HG02588 (cell line): ENCODE measurements at regions not wholly inside any gene's neighbourhood (a gene's known extent, or its start where the extent isn't known, plus 50 kb on each side); places are given as distances from the start of the nearest gene placed in this dataset.
"Not testable (repeated sequence)": the region's sequence is repeated elsewhere in the genome, so short reads cannot be mapped to it uniquely, and the experiment has no call there.

Source experiments
- ATAC-seq: cut with Tn5 transposase; IDR thresholded peaks from one replicate; pipeline ENCODE4 v1.9.1; 2021; ENCODE audit warnings: mild to moderate bottlenecking, moderate library complexity; ENCODE audit not compliant: unreplicated experiment

GRCh38 chr13:24931450-24932251 is 164.3 kb upstream of the PABPC3 start:
- ATAC-seq, result no peak

- ATAC-seq, result not testable (repeated sequence)
Observed at GRCh38 chr13:24933106-24934023, 162.6 kb upstream of the PABPC3 start.

GRCh38 chr13:24934024-24934385 is 161.9 kb upstream of the PABPC3 start:
- ATAC-seq, result not testable (repeated sequence)

GRCh38 chr13:24938966-24939365 is 157.0 kb upstream of the PABPC3 start:
- no peak for ATAC-seq

DNA sequence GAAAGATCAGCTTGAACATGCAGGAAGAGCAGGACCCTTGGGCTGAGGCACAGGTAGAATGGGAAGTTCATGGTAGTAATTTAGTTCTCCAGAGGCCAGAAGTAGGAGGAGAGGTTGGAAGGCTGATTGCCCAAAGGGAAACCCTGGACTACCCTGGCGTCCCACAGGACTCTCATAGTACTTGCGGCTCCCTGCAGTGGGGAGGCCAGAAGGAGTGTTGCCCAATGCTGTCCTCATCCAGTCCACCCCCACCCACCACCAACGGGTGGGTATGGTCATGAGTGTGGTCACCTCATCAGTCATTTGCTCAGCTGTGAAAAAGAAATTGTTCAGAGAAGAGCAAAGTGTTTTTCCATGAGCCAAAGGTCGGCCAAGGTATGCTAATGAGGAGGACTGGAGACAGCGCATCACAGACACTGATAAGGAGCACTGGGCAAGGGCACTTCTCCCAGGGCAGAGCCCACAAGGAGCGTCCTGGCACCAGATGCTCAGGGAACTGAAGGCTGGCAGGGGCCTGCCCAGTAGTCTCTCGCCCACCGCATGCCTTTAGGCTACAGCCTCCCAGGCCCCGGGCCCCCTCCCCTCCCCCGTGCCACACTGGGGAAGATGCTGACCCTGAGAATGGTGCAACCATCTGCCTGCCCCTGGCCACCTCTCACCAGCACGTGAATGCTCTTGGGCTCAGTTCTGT is 154.8 kb upstream of the PABPC3 start:
- not testable (repeated sequence) for ATAC-seq

DNA sequence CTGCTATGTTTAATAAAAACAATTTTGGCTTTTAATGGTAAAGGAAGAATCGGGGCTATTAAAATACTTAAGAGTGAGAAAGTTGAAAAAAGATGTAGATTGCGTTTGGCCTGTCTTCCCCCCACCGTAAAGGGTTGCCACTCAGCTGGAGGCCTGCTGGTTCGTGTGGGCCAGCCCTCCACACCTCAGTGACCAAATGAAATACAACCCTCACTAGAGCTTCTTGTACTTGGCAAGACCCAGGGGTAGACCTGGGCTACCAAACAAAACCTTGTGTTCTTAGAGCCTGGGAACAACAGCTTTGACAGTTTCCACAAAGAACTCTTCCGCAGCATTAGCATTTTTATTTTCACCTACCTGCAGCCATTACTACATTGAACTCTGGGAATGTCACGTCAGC is 152.8 kb upstream of the PABPC3 start:
- ATAC-seq, result no peak

DNA sequence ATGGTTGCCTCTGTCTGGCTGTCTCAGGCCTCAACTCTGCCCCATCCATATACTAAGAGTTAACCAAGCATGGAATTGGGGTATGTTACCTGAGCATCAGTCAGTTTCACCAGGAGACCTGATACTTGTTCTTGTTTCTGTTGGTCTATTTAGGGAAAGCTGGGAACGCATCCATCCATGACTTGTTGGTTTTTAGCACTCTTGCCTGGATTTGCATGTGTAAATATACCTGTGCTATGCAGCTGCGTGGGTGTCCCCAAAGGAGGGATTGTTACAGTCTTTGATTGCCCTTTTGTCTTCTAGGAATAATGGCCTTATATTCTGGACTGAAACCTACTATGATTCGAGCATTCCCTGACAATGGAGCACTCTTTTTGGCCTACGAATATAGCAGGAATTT is 151.9 kb upstream of the PABPC3 start:
- ATAC-seq, result not testable (repeated sequence)

- not testable (repeated sequence) for ATAC-seq
Observed at GRCh38 chr13:24948977-24949376, 147.0 kb upstream of the PABPC3 start.

DNA sequence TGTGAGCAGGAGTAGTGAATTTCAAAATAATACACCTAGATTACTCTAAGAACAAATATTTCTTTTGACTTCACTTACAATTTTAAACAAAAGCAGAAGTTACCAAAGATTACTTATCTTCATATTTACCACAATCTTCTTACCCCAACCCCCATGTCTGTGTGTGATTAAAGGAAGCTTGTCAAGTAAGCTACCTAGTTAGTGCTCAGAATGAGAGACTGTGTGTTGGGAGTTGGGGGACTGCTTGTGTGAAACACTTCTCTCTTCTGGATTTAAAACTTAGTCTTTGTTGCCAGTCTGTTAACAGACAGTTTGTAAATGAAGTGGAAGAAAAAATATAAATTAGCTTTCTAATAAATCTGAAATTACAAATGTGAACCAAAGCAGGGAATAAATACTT is 145.3 kb upstream of the PABPC3 start:
- not testable (repeated sequence) for ATAC-seq

DNA sequence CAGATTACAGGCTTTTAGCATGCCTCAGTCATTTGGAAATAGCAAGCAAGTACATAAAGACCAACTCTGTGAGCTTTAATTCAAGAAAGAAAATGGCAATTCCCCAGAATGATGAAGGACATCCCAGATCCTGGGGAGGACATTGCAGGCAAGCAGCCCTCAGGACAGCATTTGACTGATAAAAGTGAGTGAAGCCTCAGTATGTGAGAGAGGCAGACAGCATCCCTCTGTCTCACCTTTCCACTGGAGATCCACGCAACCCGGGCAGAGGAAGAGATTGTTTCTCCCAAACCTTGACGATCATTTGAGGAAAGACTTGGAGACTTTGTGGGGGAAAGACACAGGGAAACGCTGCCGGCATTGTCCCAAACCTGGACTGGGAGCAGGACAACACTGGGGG is 128.0 kb upstream of the PABPC3 start:
- not testable (repeated sequence) for ATAC-seq

GRCh38 chr13:24968416-24968815 is 127.5 kb upstream of the PABPC3 start:
- not testable (repeated sequence) for ATAC-seq

- not testable (repeated sequence) for ATAC-seq
Observed at GRCh38 chr13:24973102-24973501, 122.8 kb upstream of the PABPC3 start.

DNA sequence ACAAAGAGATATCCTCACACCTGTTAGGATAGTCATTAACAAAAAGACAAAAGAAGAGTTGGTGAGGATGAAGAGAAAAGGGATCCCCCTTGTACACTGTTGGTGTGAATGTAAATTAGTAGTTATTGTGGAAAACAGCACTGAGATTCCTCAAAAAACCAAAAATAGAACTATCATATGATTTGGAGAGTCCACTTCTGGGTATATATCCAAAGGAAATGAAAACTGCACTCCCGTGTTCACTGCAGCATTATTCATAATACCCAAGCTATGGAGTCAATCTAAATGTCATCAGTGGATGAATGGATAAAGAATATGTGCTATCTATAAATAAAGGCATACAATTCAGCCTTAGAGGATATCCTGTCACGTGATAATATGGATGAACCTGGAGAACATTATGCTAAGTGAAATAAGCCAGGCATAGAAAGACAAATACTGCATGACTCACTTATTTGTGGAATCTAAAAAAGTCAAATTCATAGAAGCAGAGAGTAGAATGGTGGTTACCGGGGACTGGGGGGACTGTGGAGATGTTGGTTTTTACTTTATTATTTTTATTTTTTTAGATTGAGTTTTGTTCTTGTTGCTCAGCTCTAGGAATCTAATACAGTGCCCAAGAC is 114.6 kb upstream of the PABPC3 start:
- ATAC-seq, result not testable (repeated sequence)

- ATAC-seq, result no peak
Observed at GRCh38 chr13:24982333-24982999, 113.5 kb upstream of the PABPC3 start.

GRCh38 chr13:24983094-24983493 is 112.8 kb upstream of the PABPC3 start:
- no peak for ATAC-seq

DNA sequence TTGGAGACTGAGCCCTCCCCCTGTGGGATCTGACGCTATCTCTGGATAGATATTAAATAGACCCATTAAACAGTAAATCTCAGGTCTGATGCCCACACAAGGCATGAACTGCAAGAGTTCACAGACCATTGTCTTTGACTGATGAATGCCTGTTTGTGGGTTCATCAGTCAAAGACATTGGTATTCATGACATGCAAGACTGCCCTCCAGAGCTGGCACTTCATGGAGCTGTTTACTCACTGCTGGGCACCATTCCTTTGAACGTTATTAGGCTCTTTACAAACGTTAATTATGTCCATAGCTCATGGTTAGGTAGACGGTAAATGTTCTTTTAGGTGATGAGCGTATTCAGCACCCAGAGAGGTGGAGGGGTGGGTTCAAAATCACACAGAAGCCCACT is 111.8 kb upstream of the PABPC3 start:
- ATAC-seq, result no peak

GRCh38 chr13:24985107-24985506 is 110.8 kb upstream of the PABPC3 start:
- ATAC-seq, result no peak

DNA sequence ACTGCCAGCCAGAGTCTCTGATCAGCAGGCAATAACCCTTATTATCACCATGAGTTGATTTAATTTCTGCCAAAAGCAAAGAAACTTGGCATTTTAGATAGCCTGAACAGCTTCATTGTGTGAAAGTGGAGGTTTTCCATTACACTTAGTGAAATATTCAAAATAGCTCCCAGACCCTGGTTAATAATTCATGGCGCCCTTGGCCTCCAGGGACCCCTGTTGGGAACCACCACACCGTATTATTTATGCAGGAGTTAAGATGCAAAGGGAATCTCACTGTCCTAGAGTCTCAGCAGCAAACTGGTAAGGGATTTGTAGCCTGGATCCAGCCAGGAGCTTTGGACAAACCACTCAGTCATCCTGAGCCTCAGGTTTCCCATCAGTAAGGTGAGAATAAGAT is 110.0 kb upstream of the PABPC3 start:
- ATAC-seq, result no peak

DNA sequence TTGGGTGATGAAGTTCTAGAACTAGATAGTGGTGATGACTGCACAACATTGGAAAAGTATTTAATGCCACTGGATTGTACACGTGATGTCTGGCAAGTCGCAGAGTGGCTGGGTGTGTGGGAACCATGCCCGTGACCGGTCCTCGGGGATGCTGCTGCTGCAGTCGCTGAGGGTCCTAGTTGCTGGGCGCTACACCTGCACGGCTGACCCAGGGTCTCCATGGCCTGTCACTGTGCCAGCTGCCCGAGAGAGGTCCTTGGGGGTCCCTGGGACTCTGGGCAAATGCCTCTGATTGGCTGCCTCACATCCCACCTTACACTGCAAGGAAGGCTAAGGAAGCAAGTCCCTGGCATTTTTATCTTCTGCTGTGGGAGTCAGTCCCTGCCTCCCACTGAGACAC is 109.1 kb upstream of the PABPC3 start:
- ATAC-seq, result no peak

GRCh38 chr13:24989959-24990358 is 106.0 kb upstream of the PABPC3 start:
- not testable (repeated sequence) for ATAC-seq
